Nephron progenitor cell (in vitro differentiated cells): ENCODE measurements at regions not wholly inside any gene's neighbourhood (a gene's known extent, or its start where the extent isn't known, plus 50 kb on each side); places are given as distances from the start of the nearest gene placed in this dataset.
"Not testable (repeated sequence)": the region's sequence is repeated elsewhere in the genome, so short reads cannot be mapped to it uniquely, and the experiment has no call there.

ENCODE experiments used
- DNase-seq: peaks from one replicate; pipeline ENCODE4 v3.0.0; 2021
- H3K27ac Mint-ChIP-seq: 2 replicates; pipeline ENCODE4 v1.8.0; 2021; ENCODE audit warnings: mild to moderate bottlenecking, moderate library complexity, mixed read lengths
- H3K27me3 Mint-ChIP-seq: 2 replicates; pipeline ENCODE4 v1.8.0; 2021; ENCODE audit warnings: mild to moderate bottlenecking, low read depth, mixed read lengths; ENCODE audit not compliant: poor library complexity
- H3K36me3 Mint-ChIP-seq: 2 replicates; pipeline ENCODE4 v1.8.0; 2021; ENCODE audit warnings: low read depth, mixed read lengths
- H3K4me1 Mint-ChIP-seq: 2 replicates; pipeline ENCODE4 v1.8.0; 2021; ENCODE audit warnings: mixed read lengths
- H3K4me3 Mint-ChIP-seq: 2 replicates; pipeline ENCODE4 v1.8.0; 2021; ENCODE audit warnings: mild to moderate bottlenecking, moderate library complexity, mixed read lengths
- H3K9me3 Mint-ChIP-seq: 2 replicates; pipeline ENCODE4 v1.8.0; 2021; ENCODE audit warnings: mild to moderate bottlenecking, moderate library complexity, mixed read lengths
- TF ChIP-seq, protein P1 (sequence below): fragments of 200-600 bp; sonication (generic); IDR thresholded peaks from 2 replicates; pipeline ENCODE4 v1.5.0; 2021; ENCODE audit warnings: antibody characterized with exemption

DNA sequence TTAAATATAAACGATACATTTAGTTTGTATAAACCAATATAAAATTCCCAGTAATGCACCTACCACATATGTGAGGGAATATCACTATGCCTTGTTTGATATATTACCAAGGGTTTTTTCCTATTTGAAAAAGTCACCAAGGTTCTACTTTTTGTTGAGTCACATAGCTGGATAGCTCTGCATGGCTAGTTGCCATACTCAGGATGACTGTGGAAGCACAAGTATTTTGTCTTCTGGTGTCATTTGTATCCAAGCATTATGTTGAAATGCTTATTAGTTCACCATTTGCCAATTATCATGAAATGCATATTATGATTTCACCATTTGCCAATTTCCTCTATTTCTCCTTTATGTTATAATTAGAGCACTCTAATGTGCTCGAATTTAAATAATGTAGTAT, 162.7 kb upstream of the TTC29 start:
- no peaks in the 10 kb centered on the region for H3K36me3 Mint-ChIP-seq
- H3K4me1 Mint-ChIP-seq = peaks cover 12% of the 10 kb centered on the region
- H3K27me3 Mint-ChIP-seq = no peaks in the 10 kb centered on the region
- no peak overlapping the region for H3K4me3 Mint-ChIP-seq
- DNase-seq = no peak
- H3K27ac Mint-ChIP-seq = no peak overlapping the region
- H3K9me3 Mint-ChIP-seq = peaks cover 5% of the 10 kb centered on the region
- TF ChIP-seq, protein P1, sequence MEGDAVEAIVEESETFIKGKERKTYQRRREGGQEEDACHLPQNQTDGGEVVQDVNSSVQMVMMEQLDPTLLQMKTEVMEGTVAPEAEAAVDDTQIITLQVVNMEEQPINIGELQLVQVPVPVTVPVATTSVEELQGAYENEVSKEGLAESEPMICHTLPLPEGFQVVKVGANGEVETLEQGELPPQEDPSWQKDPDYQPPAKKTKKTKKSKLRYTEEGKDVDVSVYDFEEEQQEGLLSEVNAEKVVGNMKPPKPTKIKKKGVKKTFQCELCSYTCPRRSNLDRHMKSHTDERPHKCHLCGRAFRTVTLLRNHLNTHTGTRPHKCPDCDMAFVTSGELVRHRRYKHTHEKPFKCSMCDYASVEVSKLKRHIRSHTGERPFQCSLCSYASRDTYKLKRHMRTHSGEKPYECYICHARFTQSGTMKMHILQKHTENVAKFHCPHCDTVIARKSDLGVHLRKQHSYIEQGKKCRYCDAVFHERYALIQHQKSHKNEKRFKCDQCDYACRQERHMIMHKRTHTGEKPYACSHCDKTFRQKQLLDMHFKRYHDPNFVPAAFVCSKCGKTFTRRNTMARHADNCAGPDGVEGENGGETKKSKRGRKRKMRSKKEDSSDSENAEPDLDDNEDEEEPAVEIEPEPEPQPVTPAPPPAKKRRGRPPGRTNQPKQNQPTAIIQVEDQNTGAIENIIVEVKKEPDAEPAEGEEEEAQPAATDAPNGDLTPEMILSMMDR = no peak

DNA sequence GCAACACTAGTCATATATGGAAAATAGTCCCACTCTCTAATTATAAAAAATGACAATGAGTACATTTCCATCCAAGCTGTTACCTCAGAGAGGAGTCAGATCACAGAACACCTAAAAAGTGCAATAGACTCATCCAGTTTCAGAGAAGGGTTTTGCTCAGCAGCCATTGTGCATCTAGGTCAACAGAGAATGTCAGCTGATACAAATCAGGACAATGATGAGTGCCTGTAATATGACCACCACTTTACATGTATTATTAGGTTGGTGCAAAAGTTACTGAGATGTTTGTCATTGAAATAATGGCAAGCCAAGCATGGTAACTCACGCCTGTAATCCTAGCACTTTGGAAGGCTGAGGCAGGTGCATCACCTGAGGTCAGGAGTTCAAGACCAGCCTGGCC, 164.1 kb upstream of the TTC29 start:
- no peak overlapping the region for H3K27ac Mint-ChIP-seq
- TF ChIP-seq, protein P1 = no peak
- peaks cover 5% of the 10 kb centered on the region for H3K36me3 Mint-ChIP-seq
- H3K4me3 Mint-ChIP-seq = no peak overlapping the region
- H3K27me3 Mint-ChIP-seq = no peaks in the 10 kb centered on the region
- peaks cover 19% of the 10 kb centered on the region for H3K9me3 Mint-ChIP-seq
- no peak for DNase-seq
- peaks cover 5% of the 10 kb centered on the region for H3K4me1 Mint-ChIP-seq

DNA sequence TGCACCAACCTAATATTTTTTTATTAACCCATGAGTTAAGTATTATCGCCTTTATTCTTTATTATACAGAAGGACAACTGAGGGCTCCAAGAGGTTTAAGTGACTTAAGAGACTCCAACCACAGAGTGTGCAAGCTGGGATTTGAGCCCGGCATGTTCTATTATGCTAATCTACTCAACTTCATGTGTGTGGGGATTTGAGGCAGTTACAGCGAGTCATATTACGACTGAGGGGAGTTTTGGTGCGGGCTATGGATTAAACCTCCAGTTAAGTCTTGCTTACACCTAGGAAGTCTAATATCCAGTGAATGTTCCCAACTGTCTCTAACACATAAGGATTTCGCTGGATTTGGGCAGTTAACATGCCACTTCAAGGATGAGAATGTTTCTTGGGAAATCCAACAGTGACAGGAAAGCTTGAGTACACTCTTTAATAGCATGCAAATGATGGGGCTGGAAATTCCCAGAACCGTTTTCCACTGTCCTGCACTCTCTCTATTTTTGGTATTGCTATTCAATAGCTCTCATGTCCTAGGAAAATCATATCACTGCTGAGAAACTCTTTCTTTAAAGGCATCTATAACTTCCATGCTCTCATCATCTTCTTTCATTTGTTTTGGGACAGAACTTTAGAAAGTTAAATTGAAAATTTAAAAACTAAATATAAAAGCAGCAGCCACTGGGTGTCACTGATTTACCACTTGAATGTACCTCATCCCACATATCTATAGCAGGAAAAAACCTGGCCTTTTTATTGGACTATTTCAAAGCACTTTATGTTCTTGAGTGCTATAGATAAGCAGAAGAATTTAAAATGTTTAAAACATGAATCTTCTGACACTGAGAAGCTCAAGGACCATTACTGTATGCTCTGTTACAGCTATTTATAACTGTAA, 165.1 kb upstream of the TTC29 start:
- Mint-ChIP-seq H3K9me3 (peaks cover 28% of the 10 kb centered on the region), H3K4me3 (no peak overlapping the region), H3K27ac (no peak overlapping the region), H3K27me3 (no peaks in the 10 kb centered on the region), H3K36me3 (peaks cover 5% of the 10 kb centered on the region), H3K4me1 (no peaks in the 10 kb centered on the region)
- TF ChIP-seq, protein P1 = no peak
- DNase-seq = no peak

DNA sequence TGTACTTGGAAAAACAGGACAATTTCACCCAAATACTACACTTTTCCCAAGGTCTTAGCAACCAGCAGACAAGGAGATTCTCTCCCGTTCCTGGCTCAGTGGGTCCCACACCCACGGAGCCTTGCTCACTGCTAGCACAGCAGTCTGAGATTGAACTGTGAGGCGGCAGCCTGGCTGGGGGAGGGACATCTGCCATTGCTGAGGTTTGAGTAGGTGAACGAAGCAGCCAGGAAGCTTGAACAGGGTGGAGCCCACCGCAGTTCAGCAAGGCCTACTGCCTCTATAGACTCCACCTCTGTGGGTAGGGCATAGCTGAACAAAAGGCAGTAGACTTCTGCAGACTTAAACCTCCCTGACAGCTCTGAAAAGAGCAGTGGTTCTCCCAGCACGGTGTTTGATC, 166.5 kb upstream of the TTC29 start:
- H3K9me3 Mint-ChIP-seq = peaks cover 31% of the 10 kb centered on the region
- H3K36me3 Mint-ChIP-seq, H3K4me1 Mint-ChIP-seq, H3K27me3 Mint-ChIP-seq, H3K27ac Mint-ChIP-seq, DNase-seq, H3K4me3 Mint-ChIP-seq: not testable (repeated sequence)

DNA sequence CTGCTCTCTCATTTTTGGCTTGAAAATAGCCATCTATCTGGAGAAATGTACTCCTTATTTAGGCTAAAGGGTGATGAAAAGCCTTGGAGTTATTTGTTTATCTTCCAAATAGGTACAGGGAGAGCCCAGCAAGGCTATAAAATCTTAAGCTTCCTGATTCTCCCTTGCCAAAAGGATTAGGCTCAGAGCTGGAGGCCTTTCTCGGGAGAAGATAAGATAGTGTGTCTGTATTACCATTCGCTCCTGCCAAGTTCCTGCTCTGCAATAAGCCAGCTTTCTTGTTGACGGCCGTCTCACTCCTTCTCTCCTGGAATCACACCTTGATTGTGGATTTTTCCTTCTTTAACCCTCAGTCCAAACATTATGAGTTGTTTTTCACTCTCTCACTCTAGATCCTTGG, 171.8 kb upstream of the TTC29 start:
- no peaks in the 10 kb centered on the region for H3K4me1 Mint-ChIP-seq
- peaks cover 7% of the 10 kb centered on the region for H3K27me3 Mint-ChIP-seq
- TF ChIP-seq, protein P1 = no peak
- H3K27ac Mint-ChIP-seq = no peak overlapping the region
- peaks cover 31% of the 10 kb centered on the region for H3K9me3 Mint-ChIP-seq
- H3K36me3 Mint-ChIP-seq = peaks cover 5% of the 10 kb centered on the region
- no peak for DNase-seq
- H3K4me3 Mint-ChIP-seq = no peak overlapping the region

DNA sequence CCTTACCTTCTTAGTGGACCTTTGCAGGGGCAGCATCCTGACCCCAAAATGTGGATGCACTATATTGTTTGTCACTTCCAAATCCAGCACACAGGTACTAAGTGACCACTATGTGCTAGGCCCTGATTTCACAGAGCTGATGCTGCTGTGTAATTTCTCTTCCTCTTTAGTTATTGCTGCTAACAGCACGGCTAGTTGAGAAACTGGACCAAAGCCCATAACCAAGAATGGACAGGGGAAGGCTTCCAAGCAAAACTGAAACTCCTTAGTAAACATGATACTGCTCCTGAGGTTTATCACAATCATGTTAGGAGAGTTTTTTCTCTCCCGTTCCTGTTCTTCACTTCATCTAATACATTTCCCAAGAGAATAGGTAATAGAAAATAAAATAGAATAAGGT, 172.9 kb upstream of the TTC29 start:
- peaks cover 25% of the 10 kb centered on the region for H3K9me3 Mint-ChIP-seq
- peaks cover 7% of the 10 kb centered on the region for H3K27me3 Mint-ChIP-seq
- no peak for DNase-seq
- H3K36me3 Mint-ChIP-seq = peaks cover 5% of the 10 kb centered on the region
- TF ChIP-seq, protein P1 = no peak
- no peak overlapping the region for H3K4me3 Mint-ChIP-seq
- no peaks in the 10 kb centered on the region for H3K4me1 Mint-ChIP-seq
- no peak overlapping the region for H3K27ac Mint-ChIP-seq
